ENCODE measurements at regions not wholly inside any gene's neighbourhood (a gene's known extent, or its start where the extent isn't known, plus 50 kb on each side); places are given as distances from the start of the nearest gene placed in this dataset.

DNA sequence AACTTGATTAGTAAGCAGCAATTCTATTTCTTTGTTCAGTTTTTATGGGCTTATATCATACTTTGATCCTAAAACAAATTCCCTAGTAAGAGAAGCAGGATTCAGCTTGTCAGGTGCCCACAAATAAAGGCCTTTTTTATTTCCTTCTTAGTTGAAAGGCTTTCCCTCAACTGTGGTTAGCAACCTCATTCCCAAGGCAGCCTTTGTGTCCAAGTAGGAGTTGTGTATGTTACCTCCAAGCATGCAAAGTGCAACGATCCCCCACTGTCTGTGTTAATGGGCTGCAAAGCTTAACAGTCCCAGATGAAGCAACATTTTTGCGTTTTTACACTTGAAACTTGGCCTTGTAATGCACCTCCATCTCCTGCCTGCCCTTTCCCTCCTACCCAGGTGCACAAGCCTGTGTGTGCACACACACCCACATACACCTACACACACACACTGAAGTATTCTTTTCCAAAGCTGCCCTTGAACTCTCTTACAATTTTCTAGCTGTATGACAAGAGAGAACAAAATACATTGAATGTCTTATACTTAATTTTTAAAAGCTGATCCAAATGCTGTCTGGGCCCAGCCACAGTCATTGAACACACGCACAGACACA, 278.2 kb downstream of the SNX13 start:
- TF ChIP-seq, protein P1, sequence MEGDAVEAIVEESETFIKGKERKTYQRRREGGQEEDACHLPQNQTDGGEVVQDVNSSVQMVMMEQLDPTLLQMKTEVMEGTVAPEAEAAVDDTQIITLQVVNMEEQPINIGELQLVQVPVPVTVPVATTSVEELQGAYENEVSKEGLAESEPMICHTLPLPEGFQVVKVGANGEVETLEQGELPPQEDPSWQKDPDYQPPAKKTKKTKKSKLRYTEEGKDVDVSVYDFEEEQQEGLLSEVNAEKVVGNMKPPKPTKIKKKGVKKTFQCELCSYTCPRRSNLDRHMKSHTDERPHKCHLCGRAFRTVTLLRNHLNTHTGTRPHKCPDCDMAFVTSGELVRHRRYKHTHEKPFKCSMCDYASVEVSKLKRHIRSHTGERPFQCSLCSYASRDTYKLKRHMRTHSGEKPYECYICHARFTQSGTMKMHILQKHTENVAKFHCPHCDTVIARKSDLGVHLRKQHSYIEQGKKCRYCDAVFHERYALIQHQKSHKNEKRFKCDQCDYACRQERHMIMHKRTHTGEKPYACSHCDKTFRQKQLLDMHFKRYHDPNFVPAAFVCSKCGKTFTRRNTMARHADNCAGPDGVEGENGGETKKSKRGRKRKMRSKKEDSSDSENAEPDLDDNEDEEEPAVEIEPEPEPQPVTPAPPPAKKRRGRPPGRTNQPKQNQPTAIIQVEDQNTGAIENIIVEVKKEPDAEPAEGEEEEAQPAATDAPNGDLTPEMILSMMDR (IDR thresholded peaks at IDR 0.05; ENCODE audit: insufficient read depth, low read length, poor library complexity, severe bottlenecking) = no peak
- TF ChIP-seq EZH2phosphoT487 (conservative IDR thresholded peaks at IDR 0.05; ENCODE audit: low read length) = no peak
- Histone ChIP-seq H3K79me2 (ENCODE audit: insufficient read depth, low read length) (no peaks in the 10 kb centered on the region), H3K27ac (ENCODE audit: low read depth, low read length) (no peak overlapping the region), H3K4me2 (ENCODE audit: low read depth, low read length, poor library complexity, severe bottlenecking) (no peak overlapping the region), H4K20me1 (ENCODE audit: low read depth, low read length) (no peaks in the 10 kb centered on the region), H3K9me3 (ENCODE audit: insufficient read depth, low read length) (no peaks in the 10 kb centered on the region), H3K9ac (ENCODE audit: low read length) (no peak overlapping the region), H3K36me3 (ENCODE audit: low read length) (no peaks in the 10 kb centered on the region), H2AFZ (ENCODE audit: low read depth, low read length, severe bottlenecking) (no peak overlapping the region), H3K27me3 (ENCODE audit: low read length) (no peaks in the 10 kb centered on the region), H3F3A (ENCODE audit: insufficient read depth) (no peaks in the 10 kb centered on the region), H3K4me3 (ENCODE audit: insufficient read depth, low read length, poor library complexity, severe bottlenecking) (no peak overlapping the region), H3K9me2 (replicated peaks; ENCODE audit: insufficient read depth, low read length) (no peaks in the 10 kb centered on the region)

DNA sequence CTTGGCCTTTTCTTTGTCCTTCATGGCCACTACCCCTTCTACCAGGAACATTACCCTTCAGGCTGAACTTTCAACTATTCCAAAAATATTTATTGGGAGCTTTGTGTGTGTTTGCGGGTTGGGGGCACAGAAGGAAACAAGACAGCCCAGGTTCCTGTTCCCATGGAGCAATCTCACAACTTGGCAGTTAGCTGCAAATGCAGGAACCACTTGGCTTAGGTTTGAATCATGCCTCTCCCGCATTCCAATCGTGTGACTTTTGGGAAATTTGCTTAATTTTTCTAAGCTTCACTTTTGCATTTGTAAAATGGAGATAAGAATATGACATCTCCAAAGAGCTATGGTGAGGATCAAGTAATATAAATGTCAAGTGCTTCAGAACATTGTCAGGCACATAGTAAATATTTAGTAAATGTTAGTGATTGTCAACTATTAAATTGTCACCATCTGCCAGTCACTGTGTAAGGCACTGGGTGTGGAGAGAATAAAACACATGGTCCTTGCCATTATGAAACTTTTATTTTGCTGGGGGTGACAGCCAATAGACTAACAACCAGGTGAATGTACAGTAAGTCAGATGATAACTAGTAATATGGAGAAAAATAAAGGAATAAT, 277.1 kb downstream of the SNX13 start:
- no peak overlapping the region for H2AFZ ChIP-seq (ENCODE audit: low read depth, low read length, severe bottlenecking)
- no peak overlapping the region for H3K9ac ChIP-seq (ENCODE audit: low read length)
- TF ChIP-seq, protein P1 (IDR thresholded peaks at IDR 0.05; ENCODE audit: insufficient read depth, low read length, poor library complexity, severe bottlenecking) = no peak
- no peak for TF ChIP-seq EZH2phosphoT487 (conservative IDR thresholded peaks at IDR 0.05; ENCODE audit: low read length)
- H3K9me2 ChIP-seq (replicated peaks; ENCODE audit: insufficient read depth, low read length) = no peaks in the 10 kb centered on the region
- no peak overlapping the region for H3K4me2 ChIP-seq (ENCODE audit: low read depth, low read length, poor library complexity, severe bottlenecking)
- no peaks in the 10 kb centered on the region for H3K27me3 ChIP-seq (ENCODE audit: low read length)
- no peak overlapping the region for H3K4me3 ChIP-seq (ENCODE audit: insufficient read depth, low read length, poor library complexity, severe bottlenecking)
- H3K9me3 ChIP-seq (ENCODE audit: insufficient read depth, low read length) = no peaks in the 10 kb centered on the region
- H3K79me2 ChIP-seq (ENCODE audit: insufficient read depth, low read length) = no peaks in the 10 kb centered on the region
- H3K27ac ChIP-seq (ENCODE audit: low read depth, low read length) = no peak overlapping the region
- no peaks in the 10 kb centered on the region for H3F3A ChIP-seq (ENCODE audit: insufficient read depth)
- no peaks in the 10 kb centered on the region for H3K36me3 ChIP-seq (ENCODE audit: low read length)
- H4K20me1 ChIP-seq (ENCODE audit: low read depth, low read length) = no peaks in the 10 kb centered on the region

DNA sequence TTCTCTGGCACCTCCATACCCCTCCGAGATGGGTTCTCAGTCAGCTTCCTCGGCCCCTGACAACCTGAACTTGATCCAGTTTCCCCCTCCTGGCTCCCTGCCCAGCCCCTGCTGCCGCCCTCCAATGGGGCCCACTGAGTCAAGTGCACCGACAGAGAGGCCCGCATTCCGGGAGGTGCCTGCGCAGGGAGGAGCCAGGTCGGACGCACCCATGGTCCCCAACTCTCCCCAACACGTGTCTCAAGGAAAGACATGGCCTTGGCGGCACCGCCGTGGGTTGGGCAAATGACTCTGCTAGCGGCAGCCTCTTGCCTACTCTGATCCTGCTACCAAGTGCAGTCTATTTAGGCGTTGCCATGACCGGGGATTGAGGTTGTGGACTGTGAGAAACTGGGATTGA, 275.3 kb downstream of the SNX13 start:
- no peak overlapping the region for H3K4me3 ChIP-seq (ENCODE audit: insufficient read depth, low read length, poor library complexity, severe bottlenecking)
- H3K9me2 ChIP-seq (replicated peaks; ENCODE audit: insufficient read depth, low read length) = no peaks in the 10 kb centered on the region
- no peak overlapping the region for H3K27ac ChIP-seq (ENCODE audit: low read depth, low read length)
- H3F3A ChIP-seq (ENCODE audit: insufficient read depth) = no peaks in the 10 kb centered on the region
- no peaks in the 10 kb centered on the region for H4K20me1 ChIP-seq (ENCODE audit: low read depth, low read length)
- no peaks in the 10 kb centered on the region for H3K79me2 ChIP-seq (ENCODE audit: insufficient read depth, low read length)
- H3K36me3 ChIP-seq (ENCODE audit: low read length) = no peaks in the 10 kb centered on the region
- H3K27me3 ChIP-seq (ENCODE audit: low read length) = no peaks in the 10 kb centered on the region
- H2AFZ ChIP-seq (ENCODE audit: low read depth, low read length, severe bottlenecking) = no peak overlapping the region
- no peaks in the 10 kb centered on the region for H3K9me3 ChIP-seq (ENCODE audit: insufficient read depth, low read length)
- H3K9ac ChIP-seq (ENCODE audit: low read length) = no peak overlapping the region
- no peak for TF ChIP-seq EZH2phosphoT487 (conservative IDR thresholded peaks at IDR 0.05; ENCODE audit: low read length)
- TF ChIP-seq, protein P1 (IDR thresholded peaks at IDR 0.05; ENCODE audit: insufficient read depth, low read length, poor library complexity, severe bottlenecking) = no peak
- H3K4me2 ChIP-seq (ENCODE audit: low read depth, low read length, poor library complexity, severe bottlenecking) = no peak overlapping the region
